Loucy (cell line): ENCODE measurements at regions not wholly inside any gene's neighbourhood (a gene's known extent, or its start where the extent isn't known, plus 50 kb on each side); places are given as distances from the start of the nearest gene placed in this dataset.

Source experiments
- H2AFZ ChIP-seq: fragments of 200-600 bp; sonication (generic); 2 replicates; pipeline ENCODE4 v1.6.0; 2016; ENCODE audit warnings: antibody characterized with exemption, mild to moderate bottlenecking, low read length, moderate library complexity
- H3F3A ChIP-seq: fragments of 200-600 bp; 2 replicates; pipeline ENCODE4 v1.6.0; 2016; ENCODE audit warnings: antibody characterized with exemption, low read depth, mild to moderate bottlenecking
- H3K27me3 ChIP-seq: fragments of 200-600 bp; sonication (generic); 2 replicates; pipeline ENCODE4 v1.6.1; 2014; ENCODE audit warnings: low read length, mild to moderate bottlenecking; ENCODE audit not compliant: insufficient read depth, poor library complexity, severe bottlenecking
- H3K36me3 ChIP-seq: fragments of 200-600 bp; sonication (generic); 2 replicates; pipeline ENCODE4 v1.6.1; 2016; ENCODE audit warnings: low read length; ENCODE audit not compliant: insufficient read depth
- H3K4me1 ChIP-seq: fragments of 200-600 bp; sonication (generic); 2 replicates; pipeline ENCODE4 v1.5.1; 2014; ENCODE audit warnings: low read length, mild to moderate bottlenecking; ENCODE audit not compliant: insufficient read depth, poor library complexity, severe bottlenecking
- H3K4me2 ChIP-seq: fragments of 200-600 bp; sonication (generic); 2 replicates; pipeline ENCODE4 v1.6.0; 2014; ENCODE audit warnings: antibody characterized with exemption, low read length, low read depth, mild to moderate bottlenecking; ENCODE audit not compliant: poor library complexity, severe bottlenecking
- H3K4me3 ChIP-seq: fragments of 200-600 bp; sonication (generic); 2 replicates; pipeline ENCODE4 v1.5.1; 2014; ENCODE audit warnings: low read length, mild to moderate bottlenecking, mixed read lengths; ENCODE audit not compliant: poor library complexity, severe bottlenecking
- H3K79me2 ChIP-seq: fragments of 200-600 bp; sonication (generic); 2 replicates; pipeline ENCODE4 v1.6.1; 2014; ENCODE audit warnings: low read length; ENCODE audit not compliant: insufficient read depth
- H3K9ac ChIP-seq: fragments of 200-600 bp; sonication (generic); 2 replicates; pipeline ENCODE4 v1.6.0; 2014; ENCODE audit warnings: mild to moderate bottlenecking, low read depth, low read length, moderate library complexity; ENCODE audit not compliant: poor library complexity, severe bottlenecking
- H3K9me2 ChIP-seq: fragments of 200-600 bp; sonication (generic); replicated peaks from 2 replicates; pipeline ENCODE4 v1.6.1; 2016; ENCODE audit warnings: low read depth, low read length, mixed read lengths
- H3K9me3 ChIP-seq: fragments of 200-600 bp; sonication (generic); 2 replicates; pipeline ENCODE4 v1.6.1; 2014; ENCODE audit warnings: mild to moderate bottlenecking, antibody characterized with exemption, low read length, low read depth; ENCODE audit not compliant: insufficient read depth
- H4K20me1 ChIP-seq: fragments of 200-600 bp; sonication (generic); 2 replicates; pipeline ENCODE4 v1.6.0; 2014; ENCODE audit warnings: antibody characterized with exemption, low read length, mild to moderate bottlenecking; ENCODE audit not compliant: insufficient read depth, poor library complexity, severe bottlenecking
- EZH2phosphoT487 ChIP-seq: fragments of 200-600 bp; IDR thresholded peaks from 2 replicates; pipeline ENCODE4 v1.6.1; 2018; ENCODE audit warnings: antibody characterized with exemption, mild to moderate bottlenecking, moderate library complexity, borderline replicate concordance
- TF ChIP-seq, protein P1 (sequence below): fragments of 200-600 bp; sonication (generic); conservative IDR thresholded peaks from 2 replicates; pipeline ENCODE4 v1.5.1; 2014; ENCODE audit warnings: mild to moderate bottlenecking, antibody characterized with exemption, low read length

DNA sequence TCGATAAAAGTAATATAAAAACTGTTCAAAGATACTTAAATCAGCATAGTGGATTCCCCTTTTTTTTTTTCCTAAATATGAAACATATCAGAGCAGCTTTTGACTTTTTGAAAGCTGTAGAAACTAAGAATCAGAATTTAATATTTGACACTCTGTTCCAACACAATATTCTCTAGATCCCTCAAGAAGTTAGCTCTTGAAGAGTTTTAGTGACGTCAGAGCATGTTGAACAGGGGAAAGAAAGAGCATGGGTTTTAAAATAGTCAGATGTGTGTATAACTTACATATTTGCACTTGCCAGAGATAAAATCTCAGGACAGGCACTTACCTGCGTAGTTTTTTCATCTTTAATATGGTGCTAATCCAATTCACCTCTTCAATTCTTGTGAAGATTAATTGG, 75.2 kb upstream of the FBXL7 start:
- no peak for TF ChIP-seq EZH2phosphoT487
- TF ChIP-seq, protein P1, sequence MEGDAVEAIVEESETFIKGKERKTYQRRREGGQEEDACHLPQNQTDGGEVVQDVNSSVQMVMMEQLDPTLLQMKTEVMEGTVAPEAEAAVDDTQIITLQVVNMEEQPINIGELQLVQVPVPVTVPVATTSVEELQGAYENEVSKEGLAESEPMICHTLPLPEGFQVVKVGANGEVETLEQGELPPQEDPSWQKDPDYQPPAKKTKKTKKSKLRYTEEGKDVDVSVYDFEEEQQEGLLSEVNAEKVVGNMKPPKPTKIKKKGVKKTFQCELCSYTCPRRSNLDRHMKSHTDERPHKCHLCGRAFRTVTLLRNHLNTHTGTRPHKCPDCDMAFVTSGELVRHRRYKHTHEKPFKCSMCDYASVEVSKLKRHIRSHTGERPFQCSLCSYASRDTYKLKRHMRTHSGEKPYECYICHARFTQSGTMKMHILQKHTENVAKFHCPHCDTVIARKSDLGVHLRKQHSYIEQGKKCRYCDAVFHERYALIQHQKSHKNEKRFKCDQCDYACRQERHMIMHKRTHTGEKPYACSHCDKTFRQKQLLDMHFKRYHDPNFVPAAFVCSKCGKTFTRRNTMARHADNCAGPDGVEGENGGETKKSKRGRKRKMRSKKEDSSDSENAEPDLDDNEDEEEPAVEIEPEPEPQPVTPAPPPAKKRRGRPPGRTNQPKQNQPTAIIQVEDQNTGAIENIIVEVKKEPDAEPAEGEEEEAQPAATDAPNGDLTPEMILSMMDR, result no peak
- H3K4me2 ChIP-seq, result no peak overlapping the region
- no peaks in the 10 kb centered on the region for H3K36me3 ChIP-seq
- H3K4me3 ChIP-seq, result no peak overlapping the region
- no peaks in the 10 kb centered on the region for H4K20me1 ChIP-seq
- no peaks in the 10 kb centered on the region for H3F3A ChIP-seq
- no peak overlapping the region for H3K9ac ChIP-seq
- no peaks in the 10 kb centered on the region for H3K9me3 ChIP-seq
- H2AFZ ChIP-seq, result no peak overlapping the region
- no peaks in the 10 kb centered on the region for H3K79me2 ChIP-seq
- H3K27me3 ChIP-seq, result no peaks in the 10 kb centered on the region
- H3K9me2 ChIP-seq, result no peaks in the 10 kb centered on the region
- no peaks in the 10 kb centered on the region for H3K4me1 ChIP-seq

DNA sequence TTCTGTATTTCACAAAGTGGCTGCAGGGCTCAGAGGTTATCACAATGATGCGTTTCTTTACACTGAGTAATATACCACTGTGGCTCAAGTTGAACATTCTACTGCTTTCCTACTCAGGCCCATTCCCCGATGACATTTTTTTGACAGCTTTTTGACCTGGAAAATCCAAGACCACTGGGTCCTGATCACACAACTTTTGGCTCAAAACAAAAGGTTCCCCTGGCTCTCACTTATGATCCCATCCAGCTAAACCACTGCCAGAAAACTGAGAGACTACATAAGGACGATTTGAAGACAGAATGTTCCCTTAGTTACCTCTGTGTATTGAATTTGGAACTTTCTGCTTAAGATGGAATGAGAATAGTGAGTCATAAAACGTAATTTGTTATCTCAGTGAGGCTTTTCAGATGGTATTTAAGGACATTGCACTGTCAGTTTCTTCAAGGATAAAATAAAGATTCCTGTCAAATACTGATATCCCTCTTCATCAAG, 78.0 kb upstream of the FBXL7 start:
- H3K79me2 ChIP-seq, result no peaks in the 10 kb centered on the region
- no peaks in the 10 kb centered on the region for H3K9me3 ChIP-seq
- no peak overlapping the region for H3K4me3 ChIP-seq
- no peak overlapping the region for H3K9ac ChIP-seq
- no peaks in the 10 kb centered on the region for H4K20me1 ChIP-seq
- H2AFZ ChIP-seq, result no peak overlapping the region
- no peaks in the 10 kb centered on the region for H3K27me3 ChIP-seq
- 0 out of 2 replicates have a peak, but pooled peaks cover 3% of the 10 kb centered on the region for H3K9me2 ChIP-seq
- no peak for TF ChIP-seq EZH2phosphoT487
- TF ChIP-seq, protein P1, result no peak
- H3K36me3 ChIP-seq, result no peaks in the 10 kb centered on the region
- no peaks in the 10 kb centered on the region for H3K4me1 ChIP-seq
- H3F3A ChIP-seq, result no peaks in the 10 kb centered on the region
- H3K4me2 ChIP-seq, result no peak overlapping the region

DNA sequence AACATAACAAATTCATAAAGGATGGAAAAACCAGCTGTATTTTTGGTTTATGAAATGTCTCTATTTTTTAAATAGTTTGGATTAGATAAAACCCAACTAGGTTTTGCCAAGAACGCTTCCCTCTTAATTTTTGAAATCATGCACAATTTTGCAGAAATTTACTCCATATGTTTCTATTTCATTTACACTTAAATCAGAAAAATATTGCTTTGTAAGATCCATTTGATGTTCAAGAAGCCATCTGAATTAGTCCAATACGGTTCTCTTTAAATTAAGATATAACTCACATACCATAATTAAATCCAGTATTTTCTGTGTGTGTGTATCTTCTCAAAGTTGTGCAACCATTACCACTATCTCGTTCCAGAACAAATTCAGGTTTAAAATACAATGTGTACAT, 78.6 kb upstream of the FBXL7 start:
- H3K79me2 ChIP-seq, result no peaks in the 10 kb centered on the region
- TF ChIP-seq, protein P1, result no peak
- TF ChIP-seq EZH2phosphoT487, result no peak
- H4K20me1 ChIP-seq, result no peaks in the 10 kb centered on the region

More for the DNA sequence above, 78.6 kb upstream of the FBXL7 start:
- Histone ChIP-seq H3K4me2 (no peak overlapping the region), H3K9me3 (no peaks in the 10 kb centered on the region), H2AFZ (no peak overlapping the region), H3F3A (no peaks in the 10 kb centered on the region), H3K4me1 (no peaks in the 10 kb centered on the region), H3K4me3 (no peak overlapping the region), H3K36me3 (no peaks in the 10 kb centered on the region), H3K27me3 (no peaks in the 10 kb centered on the region), H3K9me2 (0 out of 2 replicates have a peak, but pooled peaks cover 3% of the 10 kb centered on the region), H3K9ac (no peak overlapping the region)
